ENCODE measurements at regions not wholly inside any gene's neighbourhood (a gene's known extent, or its start where the extent isn't known, plus 50 kb on each side); places are given as distances from the start of the nearest gene placed in this dataset.
A peak's percentile ranks its signal among the peaks of the same experiment; 100 is the strongest.

- no peaks in the 10 kb centered on the region for H3K36me3 ChIP-seq (ENCODE audit: control insufficient read depth, insufficient read depth, low read length)
- in situ Hi-C loops (cut with HindIII; ENCODE audit: low pct_unique_long_range_greater_than_20kb, low sequenced_read_pairs) (no loop called here), intact Hi-C loops (cut with micrococcal nuclease; ENCODE audit: unreplicated experiment) (no loop called here)
- H3K27me3 ChIP-seq (ENCODE audit: control insufficient read depth, insufficient read depth, low read length), result no peaks in the 10 kb centered on the region
- no peaks in the 10 kb centered on the region; the same call in 1 of the 2 replicates for H3K9me3 ChIP-seq (ENCODE audit: control insufficient read depth, insufficient read depth, low read depth, low read length)
- ATAC-seq (no peak), DNase-seq (ENCODE audit: low read depth, low spot score) (no peak)
- H3K4me3 ChIP-seq (ENCODE audit: low read depth in 2 of 2, low read length in 2 of 2), result no peak overlapping the region
- peak overlapping the region; percentile 88; the same call in 1 of the 2 replicates for H3K27ac ChIP-seq (ENCODE audit: low read length)
- ChIA-PET CTCF (no interaction called here), POLR2A (no interaction called here)
- peaks cover 27% of the 10 kb centered on the region for H3K4me1 ChIP-seq (ENCODE audit: control insufficient read depth, insufficient read depth, low read length)
- no TSS peak for BruUV-seq (replicated peaks)
- no peak for TF ChIP-seq POLR2AphosphoS5 (IDR thresholded peaks at IDR 0.05; ENCODE audit: low read depth, low read length)
- TF ChIP-seq, protein P1, sequence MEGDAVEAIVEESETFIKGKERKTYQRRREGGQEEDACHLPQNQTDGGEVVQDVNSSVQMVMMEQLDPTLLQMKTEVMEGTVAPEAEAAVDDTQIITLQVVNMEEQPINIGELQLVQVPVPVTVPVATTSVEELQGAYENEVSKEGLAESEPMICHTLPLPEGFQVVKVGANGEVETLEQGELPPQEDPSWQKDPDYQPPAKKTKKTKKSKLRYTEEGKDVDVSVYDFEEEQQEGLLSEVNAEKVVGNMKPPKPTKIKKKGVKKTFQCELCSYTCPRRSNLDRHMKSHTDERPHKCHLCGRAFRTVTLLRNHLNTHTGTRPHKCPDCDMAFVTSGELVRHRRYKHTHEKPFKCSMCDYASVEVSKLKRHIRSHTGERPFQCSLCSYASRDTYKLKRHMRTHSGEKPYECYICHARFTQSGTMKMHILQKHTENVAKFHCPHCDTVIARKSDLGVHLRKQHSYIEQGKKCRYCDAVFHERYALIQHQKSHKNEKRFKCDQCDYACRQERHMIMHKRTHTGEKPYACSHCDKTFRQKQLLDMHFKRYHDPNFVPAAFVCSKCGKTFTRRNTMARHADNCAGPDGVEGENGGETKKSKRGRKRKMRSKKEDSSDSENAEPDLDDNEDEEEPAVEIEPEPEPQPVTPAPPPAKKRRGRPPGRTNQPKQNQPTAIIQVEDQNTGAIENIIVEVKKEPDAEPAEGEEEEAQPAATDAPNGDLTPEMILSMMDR (IDR thresholded peaks at IDR 0.05), result no peak
- no peak for TF ChIP-seq SIN3A (IDR thresholded peaks at IDR 0.05; ENCODE audit: borderline replicate concordance, insufficient read depth, low read depth, low read length)
- no peak for TF ChIP-seq TCF7L2 (IDR thresholded peaks at IDR 0.05; ENCODE audit: low read depth, low read length)
- TF ChIP-seq, protein P2, sequence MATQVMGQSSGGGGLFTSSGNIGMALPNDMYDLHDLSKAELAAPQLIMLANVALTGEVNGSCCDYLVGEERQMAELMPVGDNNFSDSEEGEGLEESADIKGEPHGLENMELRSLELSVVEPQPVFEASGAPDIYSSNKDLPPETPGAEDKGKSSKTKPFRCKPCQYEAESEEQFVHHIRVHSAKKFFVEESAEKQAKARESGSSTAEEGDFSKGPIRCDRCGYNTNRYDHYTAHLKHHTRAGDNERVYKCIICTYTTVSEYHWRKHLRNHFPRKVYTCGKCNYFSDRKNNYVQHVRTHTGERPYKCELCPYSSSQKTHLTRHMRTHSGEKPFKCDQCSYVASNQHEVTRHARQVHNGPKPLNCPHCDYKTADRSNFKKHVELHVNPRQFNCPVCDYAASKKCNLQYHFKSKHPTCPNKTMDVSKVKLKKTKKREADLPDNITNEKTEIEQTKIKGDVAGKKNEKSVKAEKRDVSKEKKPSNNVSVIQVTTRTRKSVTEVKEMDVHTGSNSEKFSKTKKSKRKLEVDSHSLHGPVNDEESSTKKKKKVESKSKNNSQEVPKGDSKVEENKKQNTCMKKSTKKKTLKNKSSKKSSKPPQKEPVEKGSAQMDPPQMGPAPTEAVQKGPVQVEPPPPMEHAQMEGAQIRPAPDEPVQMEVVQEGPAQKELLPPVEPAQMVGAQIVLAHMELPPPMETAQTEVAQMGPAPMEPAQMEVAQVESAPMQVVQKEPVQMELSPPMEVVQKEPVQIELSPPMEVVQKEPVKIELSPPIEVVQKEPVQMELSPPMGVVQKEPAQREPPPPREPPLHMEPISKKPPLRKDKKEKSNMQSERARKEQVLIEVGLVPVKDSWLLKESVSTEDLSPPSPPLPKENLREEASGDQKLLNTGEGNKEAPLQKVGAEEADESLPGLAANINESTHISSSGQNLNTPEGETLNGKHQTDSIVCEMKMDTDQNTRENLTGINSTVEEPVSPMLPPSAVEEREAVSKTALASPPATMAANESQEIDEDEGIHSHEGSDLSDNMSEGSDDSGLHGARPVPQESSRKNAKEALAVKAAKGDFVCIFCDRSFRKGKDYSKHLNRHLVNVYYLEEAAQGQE (IDR thresholded peaks at IDR 0.05; ENCODE audit: insufficient read depth in 1 of 2, low read depth in 2 of 2, low read length in 1 of 2), result no peak
Measured at GRCh38 chr3:170750478-170750830, 119.5 kb downstream of the RPL22L1 start.

GRCh38 chr3:170749765-170750477, 120.1 kb downstream of the RPL22L1 start:
- TF ChIP-seq TCF7L2 (IDR thresholded peaks at IDR 0.05; ENCODE audit: low read depth, low read length) (no peak), SIN3A (IDR thresholded peaks at IDR 0.05; ENCODE audit: borderline replicate concordance, insufficient read depth, low read depth, low read length) (no peak), POLR2AphosphoS5 (IDR thresholded peaks at IDR 0.05; ENCODE audit: low read depth, low read length) (no peak)
- TF ChIP-seq, protein P1 (IDR thresholded peaks at IDR 0.05), result no peak
- TF ChIP-seq, protein P2 (IDR thresholded peaks at IDR 0.05; ENCODE audit: insufficient read depth in 1 of 2, low read depth in 2 of 2, low read length in 1 of 2), result no peak
- Histone ChIP-seq H3K27ac (ENCODE audit: low read length) (peak overlapping the region; percentile 88; the same call in 1 of the 2 replicates), H3K9me3 (ENCODE audit: control insufficient read depth, insufficient read depth, low read depth, low read length) (no peaks in the 10 kb centered on the region; the same call in 1 of the 2 replicates), H3K4me3 (ENCODE audit: low read depth in 2 of 2, low read length in 2 of 2) (no peak overlapping the region), H3K4me1 (ENCODE audit: control insufficient read depth, insufficient read depth, low read length) (peaks cover 27% of the 10 kb centered on the region), H3K36me3 (ENCODE audit: control insufficient read depth, insufficient read depth, low read length) (no peaks in the 10 kb centered on the region), H3K27me3 (ENCODE audit: control insufficient read depth, insufficient read depth, low read length) (no peaks in the 10 kb centered on the region)
- POLR2A ChIA-PET, result no interaction called here
- no TSS peak for BruUV-seq (replicated peaks)
- ATAC-seq (no peak), DNase-seq (ENCODE audit: low read depth, low spot score) (no peak)
- in situ Hi-C loops (cut with HindIII; ENCODE audit: low pct_unique_long_range_greater_than_20kb, low sequenced_read_pairs) (no loop called here), intact Hi-C loops (cut with micrococcal nuclease; ENCODE audit: unreplicated experiment) (no loop called here)
- CTCF ChIA-PET, result no interaction called here

Measured in Panc1 (cell line).